ENCODE measurements at regions not wholly inside any gene's neighbourhood (a gene's known extent, or its start where the extent isn't known, plus 50 kb on each side); places are given as distances from the start of the nearest gene placed in this dataset.
"Not testable (repeated sequence)": the region's sequence is repeated elsewhere in the genome, so short reads cannot be mapped to it uniquely, and the experiment has no call there.

DNA sequence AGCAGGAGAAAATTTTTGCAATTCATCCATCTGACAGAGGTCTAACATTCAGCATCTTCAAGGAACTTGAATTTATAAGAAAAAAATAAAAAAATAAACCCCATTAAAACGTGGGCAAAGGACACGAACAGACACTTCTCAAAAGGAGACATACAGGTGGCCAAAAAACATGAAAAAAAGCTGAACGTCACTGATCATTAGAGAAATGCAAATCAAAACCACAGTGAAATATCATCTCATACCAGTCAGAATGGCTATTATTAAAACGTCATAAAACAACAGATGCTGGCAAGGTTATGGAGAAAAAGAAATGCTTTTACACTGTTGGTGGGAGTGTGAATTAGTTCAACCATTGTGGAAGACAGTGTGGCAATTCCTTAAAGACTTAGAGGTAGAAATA lies 209.2 kb downstream of the SPRY1 start:
- not testable (repeated sequence) for DNase-seq

- DNase-seq, result no peak
Observed at GRCh38 chr4:123606336-123606735, 209.7 kb downstream of the SPRY1 start.

DNA sequence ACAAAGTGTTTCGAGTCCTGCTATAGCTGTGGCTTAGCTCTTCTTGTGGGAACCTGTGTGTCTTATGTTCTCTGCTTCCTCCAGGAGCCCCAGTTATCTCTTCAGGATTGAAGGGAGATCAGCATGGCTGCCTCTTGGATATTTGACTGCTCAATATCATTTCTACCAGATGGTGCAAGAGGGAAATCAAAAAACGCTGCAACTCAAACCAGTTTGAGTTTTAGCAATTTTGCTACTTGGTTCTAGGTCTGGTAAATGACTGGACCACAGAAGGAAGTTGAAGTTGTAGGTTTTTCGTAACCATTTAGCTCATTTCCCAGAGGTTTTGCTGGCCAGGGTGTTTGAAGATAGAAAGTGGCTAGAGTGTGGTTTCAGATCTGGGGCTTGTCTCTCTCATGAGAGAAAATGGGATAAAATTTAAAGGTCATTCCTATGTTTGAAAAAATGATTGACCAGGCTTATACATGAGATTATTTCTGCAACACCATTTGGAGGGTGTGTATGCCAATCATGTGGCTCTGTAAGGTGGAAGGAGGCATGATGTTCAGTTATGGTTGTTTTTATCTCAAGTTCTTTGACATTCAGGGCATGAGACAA lies 210.4 kb downstream of the SPRY1 start:
- DNase-seq, result no peak

DNA sequence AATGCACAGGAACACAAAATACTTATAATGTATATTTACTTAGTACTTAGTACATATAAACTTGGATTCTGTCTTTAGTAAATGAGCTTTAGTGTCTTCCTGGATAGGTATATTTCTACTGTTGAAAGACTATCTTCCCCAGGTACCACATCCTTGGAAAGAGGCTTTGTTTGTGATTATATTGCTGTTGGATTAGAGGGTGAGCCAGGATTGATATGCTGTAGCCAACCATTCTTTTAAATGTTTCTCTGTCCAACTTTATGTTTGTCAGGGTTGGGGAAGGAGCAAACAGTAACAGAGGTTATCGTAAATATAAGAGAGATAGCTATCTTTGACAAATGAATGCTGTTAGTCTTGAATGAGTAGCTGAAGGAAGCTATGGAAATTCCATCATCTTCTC lies 213.2 kb downstream of the SPRY1 start:
- no peak for DNase-seq

- no peak for DNase-seq
Observed at GRCh38 chr4:123613586-123614344, 217.2 kb downstream of the SPRY1 start.

DNA sequence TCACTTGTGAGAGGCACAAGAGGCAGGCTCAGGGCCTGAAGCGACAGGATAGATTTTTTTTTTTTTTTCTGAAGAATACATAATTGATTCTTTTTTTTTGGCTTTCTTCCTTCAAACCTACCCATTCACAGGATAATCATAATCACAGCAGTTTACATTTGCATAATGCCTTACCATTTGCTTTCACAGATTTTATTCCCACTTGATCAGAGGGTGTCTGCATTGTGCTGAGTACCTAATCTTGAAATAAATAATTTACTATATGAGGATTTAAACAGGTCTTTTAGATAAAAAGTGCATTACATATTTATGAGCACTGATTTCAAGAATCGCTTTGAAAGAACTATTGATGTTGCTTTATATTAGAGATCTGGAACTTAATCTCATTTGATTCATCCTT lies 219.3 kb downstream of the SPRY1 start:
- no peak for DNase-seq

GRCh38 chr4:123616951-123617461 lies 220.4 kb downstream of the SPRY1 start:
- peak; percentile 3 for DNase-seq

- DNase-seq, result no peak
Observed at GRCh38 chr4:123617791-123618190, 221.2 kb downstream of the SPRY1 start.

- DNase-seq, result no peak
Observed at GRCh38 chr4:123618606-123619005, 222.0 kb downstream of the SPRY1 start.

GRCh38 chr4:123619326-123619725 lies 222.7 kb downstream of the SPRY1 start:
- no peak for DNase-seq

GRCh38 chr4:123619895-123620294 lies 223.3 kb downstream of the SPRY1 start:
- no peak for DNase-seq

DNA sequence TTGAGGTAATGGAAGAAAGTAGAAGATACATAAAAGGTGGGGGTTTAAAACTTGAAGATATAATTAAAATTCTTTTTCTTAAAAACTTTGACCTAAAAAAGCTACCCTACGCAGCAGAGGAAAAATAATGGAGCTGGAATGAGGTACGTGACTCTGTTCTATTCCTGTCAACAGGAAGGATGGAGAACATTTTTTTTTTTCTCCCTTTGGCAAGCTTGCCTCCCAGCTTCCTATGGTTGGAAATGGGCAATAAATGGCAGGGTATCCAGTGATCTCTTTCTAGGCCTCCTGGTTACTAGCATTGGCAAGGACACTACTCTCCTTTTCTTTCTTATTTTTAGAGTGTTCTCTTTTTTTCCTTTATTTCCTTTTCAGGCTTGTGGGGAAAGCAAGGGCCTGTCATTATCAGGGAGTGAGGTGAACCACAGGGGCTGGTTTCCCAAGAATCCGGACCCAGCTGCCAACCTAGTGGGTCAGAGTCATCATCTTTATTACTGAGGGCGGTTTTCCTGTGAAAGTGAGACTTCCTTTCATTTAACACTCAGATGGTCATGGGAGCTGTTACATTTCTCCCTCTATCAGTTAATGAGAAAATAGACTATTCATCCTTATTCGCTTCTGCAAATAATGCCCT lies 224.6 kb downstream of the SPRY1 start:
- no peak for DNase-seq

DNA sequence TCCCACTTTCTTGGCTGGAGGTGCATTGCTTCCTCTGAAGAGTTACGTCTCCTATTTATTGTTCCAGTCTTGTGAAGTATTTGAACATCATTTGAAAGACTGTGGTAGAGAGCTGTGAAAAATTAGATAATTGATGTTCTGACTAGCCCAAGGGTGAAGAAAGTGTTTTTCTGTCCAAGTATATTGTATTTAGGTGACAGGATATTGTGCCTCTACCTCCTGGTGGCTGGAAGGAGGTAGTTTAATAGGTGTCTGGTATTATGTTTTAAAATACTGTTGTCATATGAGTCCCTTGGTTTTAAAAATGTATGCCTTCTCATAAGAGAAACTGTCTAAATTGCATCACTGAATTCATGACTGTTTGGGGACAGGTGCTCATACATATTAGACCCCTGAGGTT lies 226.0 kb downstream of the SPRY1 start:
- no peak for DNase-seq

- no peak for DNase-seq
Observed at GRCh38 chr4:123623611-123624010, 227.0 kb downstream of the SPRY1 start.

DNA sequence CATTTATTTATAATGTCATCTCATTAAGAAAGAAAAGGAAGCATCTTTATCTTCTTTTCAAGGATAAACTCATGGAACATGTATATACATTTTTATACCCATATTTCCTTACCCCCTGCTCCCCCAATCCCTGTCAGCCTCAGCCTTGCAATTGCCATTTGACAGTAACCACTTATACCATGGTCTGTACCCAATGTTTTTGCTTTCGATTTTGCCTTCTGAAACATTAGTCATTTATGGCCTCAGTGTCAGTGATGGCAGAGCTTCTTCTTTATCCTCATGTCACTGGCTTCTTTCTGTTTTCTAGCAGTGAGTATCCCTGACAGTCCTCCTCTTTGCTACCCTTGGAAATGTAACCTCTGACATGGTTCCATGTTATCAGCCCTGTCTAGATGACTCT lies 228.4 kb downstream of the SPRY1 start:
- DNase-seq, result no peak

- no peak for DNase-seq
Observed at GRCh38 chr4:123628288-123628687, 231.7 kb downstream of the SPRY1 start.

GRCh38 chr4:123631786-123632692 lies 235.4 kb downstream of the SPRY1 start:
- DNase-seq, result no peak

GRCh38 chr4:123632693-123633030 lies 236.1 kb downstream of the SPRY1 start:
- DNase-seq, result no peak

- DNase-seq, result no peak
Observed at GRCh38 chr4:123638834-123639233, 242.2 kb downstream of the SPRY1 start.

- DNase-seq, result no peak
Observed at GRCh38 chr4:123640271-123640670, 243.7 kb downstream of the SPRY1 start.

- no peak for DNase-seq
Observed at GRCh38 chr4:123640824-123641223, 244.2 kb downstream of the SPRY1 start.

DNA sequence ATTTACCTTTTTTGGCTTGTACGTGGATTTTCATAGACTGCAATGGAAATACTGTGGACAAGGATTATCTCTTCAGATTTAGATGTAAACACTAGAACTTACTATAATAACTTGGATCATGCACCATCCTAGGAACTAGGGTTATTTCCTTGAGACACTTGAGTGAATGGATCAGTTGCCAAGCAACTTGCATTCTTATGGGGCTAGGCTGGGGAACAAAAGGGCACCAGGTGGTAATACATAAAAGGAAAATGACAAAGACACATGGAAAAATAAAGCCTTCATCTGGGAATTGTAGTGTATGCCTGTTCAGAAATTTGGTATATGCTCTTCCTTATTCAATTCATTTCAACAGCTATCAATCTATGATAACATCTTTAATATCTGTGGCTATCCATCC lies 247.1 kb downstream of the SPRY1 start:
- no peak for DNase-seq

DNA sequence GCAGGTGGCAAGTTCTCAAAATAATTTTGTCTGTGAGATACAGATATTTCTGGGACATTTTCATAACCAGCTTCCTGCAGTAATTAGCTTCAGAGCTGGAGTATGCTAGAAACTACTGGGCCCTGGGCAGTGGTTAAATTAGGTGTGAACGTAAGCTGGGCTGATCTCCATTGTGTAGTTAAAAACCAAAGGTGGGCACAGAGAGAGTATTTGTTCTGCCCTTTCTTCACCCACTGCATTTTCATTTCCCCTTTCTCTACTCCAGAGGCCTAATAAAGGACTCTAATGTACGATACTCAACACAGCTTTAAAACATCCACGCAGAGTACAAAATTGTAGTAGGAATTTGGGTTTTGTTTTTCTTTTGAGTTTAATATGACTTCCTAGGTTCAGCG lies 252.7 kb downstream of the SPRY1 start:
- DNase-seq, result no peak
